Colonic mucosa (tissue), 4 donors: ENCODE measurements at regions not wholly inside any gene's neighbourhood (a gene's known extent, or its start where the extent isn't known, plus 50 kb on each side); places are given as distances from the start of the nearest gene placed in this dataset.

ENCODE experiments used
- DNase-seq: peaks from one replicate; pipeline ENCODE4 v3.0.0-alpha.2; 2020
- H3K27ac ChIP-seq: fragments of 200-600 bp; one replicate; pipeline ENCODE4 v1.8.0; 2021
- H3K27me3 ChIP-seq: fragments of 200-600 bp; one replicate; pipeline ENCODE4 v1.8.0; 2021
- H3K36me3 ChIP-seq: fragments of 200-600 bp; one replicate; pipeline ENCODE4 v1.8.0; 2021
- H3K4me1 ChIP-seq: fragments of 200-600 bp; one replicate; pipeline ENCODE4 v1.8.0; 2021; ENCODE audit warnings: mild to moderate bottlenecking
- H3K4me3 ChIP-seq: fragments of 200-600 bp; one replicate; pipeline ENCODE4 v1.8.0; 2021
- H3K9ac ChIP-seq, 2 donors: one replicate each; pipeline ENCODE4 v1.7.0; 2013; ENCODE audit warnings: control low read depth in 2 of 2, low read depth in 2 of 2, low read length in 2 of 2
- H3K9me3 ChIP-seq: fragments of 200-600 bp; one replicate; pipeline ENCODE4 v1.8.0; 2021
- CTCF ChIP-seq: fragments of 200-600 bp; IDR thresholded peaks from one replicate; pipeline ENCODE4 v1.8.0; 2022; ENCODE audit warnings: antibody characterized with exemption, mild to moderate bottlenecking
- intact Hi-C: fragments of 100-400 bp; cut with DNase I; formaldehyde crosslinking; loops from one replicate; pipeline ENCODE4 v1.14.1; 2022
- donor health status: healthy.
- donor health status: DM: no; HTN: no; CAD: no.
- donor health status: DM: no; HTN: no; CAD: no.

GRCh38 chr9:99385215-99385614 is 163.1 kb downstream of the SEC61B start:
- H3K36me3 ChIP-seq = no peaks in the 10 kb centered on the region
- no peaks in the 10 kb centered on the region for H3K27me3 ChIP-seq
- H3K27ac ChIP-seq = no peak overlapping the region
- DNase-seq = no peak
- H3K9ac ChIP-seq = no peak overlapping the region
- intact Hi-C loops = no loop called here
- no peak for TF ChIP-seq CTCF
- no peaks in the 10 kb centered on the region for H3K4me1 ChIP-seq
- H3K9me3 ChIP-seq = no peaks in the 10 kb centered on the region
- no peak overlapping the region for H3K4me3 ChIP-seq

GRCh38 chr9:99385814-99386279 is 163.8 kb downstream of the SEC61B start:
- no peak overlapping the region for H3K9ac ChIP-seq
- no peak overlapping the region for H3K4me3 ChIP-seq
- no peaks in the 10 kb centered on the region for H3K27me3 ChIP-seq
- intact Hi-C loops = no loop called here
- DNase-seq = no peak
- no peak for TF ChIP-seq CTCF
- no peak overlapping the region for H3K27ac ChIP-seq
- H3K36me3 ChIP-seq = no peaks in the 10 kb centered on the region
- H3K4me1 ChIP-seq = no peaks in the 10 kb centered on the region
- H3K9me3 ChIP-seq = no peaks in the 10 kb centered on the region

- intact Hi-C loops = no loop called here
- Histone ChIP-seq H3K36me3 (no peaks in the 10 kb centered on the region), H3K27ac (no peak overlapping the region), H3K4me1 (no peaks in the 10 kb centered on the region), H3K27me3 (no peaks in the 10 kb centered on the region), H3K4me3 (no peak overlapping the region), H3K9ac (no peak overlapping the region), H3K9me3 (no peaks in the 10 kb centered on the region)
- no peak for DNase-seq
- TF ChIP-seq CTCF = no peak
These were observed 165.3 kb downstream of the SEC61B start for GRCh38 chr9:99387431-99387830.

- H3K27me3 ChIP-seq = no peaks in the 10 kb centered on the region
- TF ChIP-seq CTCF = no peak
- H3K27ac ChIP-seq = no peak overlapping the region
- no peaks in the 10 kb centered on the region for H3K36me3 ChIP-seq
- H3K4me1 ChIP-seq = no peaks in the 10 kb centered on the region
- no peak for DNase-seq
- no peak overlapping the region for H3K9ac ChIP-seq
- H3K9me3 ChIP-seq = no peaks in the 10 kb centered on the region
- no peak overlapping the region for H3K4me3 ChIP-seq
- intact Hi-C loops = no loop called here
These were observed 167.3 kb downstream of the SEC61B start for GRCh38 chr9:99389087-99390033.

GRCh38 chr9:99391937-99392594 is 170.0 kb downstream of the SEC61B start:
- Histone ChIP-seq H3K9ac (no peak overlapping the region), H3K4me3 (no peak overlapping the region), H3K27me3 (no peaks in the 10 kb centered on the region), H3K36me3 (no peaks in the 10 kb centered on the region), H3K4me1 (no peaks in the 10 kb centered on the region), H3K27ac (no peak overlapping the region), H3K9me3 (no peaks in the 10 kb centered on the region)
- no peak for TF ChIP-seq CTCF
- DNase-seq = no peak
- intact Hi-C loops = no loop called here
